BJ (cell line): ENCODE measurements at regions not wholly inside any gene's neighbourhood (a gene's known extent, or its start where the extent isn't known, plus 50 kb on each side); places are given as distances from the start of the nearest gene placed in this dataset.

Experiments
- CTCF ChIA-PET: fragments of 350-600 bp; formaldehyde crosslinking; extraction: SDS; loops from one replicate; lab custom pipeline; 2021; ENCODE audit warnings: antibody characterized with exemption, inconsistent platforms; lab: Yijun Ruan, JAX
- POLR2A ChIA-PET: fragments of 300-600 bp; sonication (Branson Sonifier 250); formaldehyde crosslinking; extraction: SDS; loops from one replicate; lab custom pipeline; 2021; ENCODE audit warnings: antibody characterized with exemption; lab: Charles Lee
- DNase-seq: peaks from one replicate; pipeline ENCODE4 v3.0.0-alpha.2; 2011; ENCODE audit warnings: low read depth
- H3K27me3 ChIP-seq: 2 replicates; pipeline ENCODE4 v1.6.0; 2011; ENCODE audit warnings: low read length; ENCODE audit not compliant: control insufficient read depth, insufficient read depth
- H3K36me3 ChIP-seq: 2 replicates; pipeline ENCODE4 v1.5.1; 2011; ENCODE audit warnings: low read length; ENCODE audit not compliant: control insufficient read depth, insufficient read depth
- H3K4me3 ChIP-seq: 2 replicates; pipeline ENCODE4 v1.5.1; 2011; ENCODE audit warnings: low read depth, mild to moderate bottlenecking, control low read depth, low read length
- TF ChIP-seq, protein P1 (sequence below): IDR thresholded peaks from 2 replicates; pipeline ENCODE4 v1.5.1; 2011; ENCODE audit warnings: low read depth, mild to moderate bottlenecking, control low read depth, inconsistent platforms, low read length, moderate library complexity; ENCODE audit not compliant: insufficient read depth

DNA sequence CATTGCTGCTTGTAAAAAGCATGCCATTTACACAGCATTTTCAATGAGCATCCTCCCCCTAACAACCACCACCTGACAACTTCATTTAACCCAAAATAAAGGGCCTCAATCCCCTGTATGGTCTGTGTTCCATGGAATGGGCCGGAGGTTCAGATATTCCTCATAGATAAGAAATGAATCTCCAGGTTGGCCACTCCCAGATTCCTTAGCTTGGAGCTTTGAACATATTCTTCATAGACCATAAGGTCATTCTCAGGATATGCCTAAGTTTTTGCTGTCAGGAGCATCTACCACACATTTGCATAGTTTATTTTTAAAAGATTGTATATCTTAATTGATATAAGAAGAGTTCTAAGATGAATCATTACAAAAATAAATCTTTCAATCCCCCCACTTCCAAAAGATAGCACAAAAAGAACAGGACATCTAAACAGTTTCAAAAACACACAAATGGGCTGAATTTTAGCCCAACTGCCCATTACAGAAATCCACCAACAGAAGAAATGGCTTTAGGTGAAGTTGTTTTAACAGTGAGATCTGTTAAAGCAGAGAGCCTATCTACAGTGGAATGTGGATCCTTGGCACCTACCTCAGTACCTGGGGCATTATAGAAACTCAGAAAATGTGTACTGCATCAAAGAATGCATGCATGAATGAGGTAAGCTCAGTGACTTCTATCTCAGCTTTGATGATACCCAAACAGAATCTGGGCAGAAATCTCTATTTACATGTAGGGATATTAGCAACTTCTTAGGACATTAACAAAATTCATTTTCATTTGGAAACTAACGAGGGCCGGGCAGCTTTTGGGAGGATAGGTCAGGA, 179.8 kb downstream of the SEC61B start:
- TF ChIP-seq, protein P1, sequence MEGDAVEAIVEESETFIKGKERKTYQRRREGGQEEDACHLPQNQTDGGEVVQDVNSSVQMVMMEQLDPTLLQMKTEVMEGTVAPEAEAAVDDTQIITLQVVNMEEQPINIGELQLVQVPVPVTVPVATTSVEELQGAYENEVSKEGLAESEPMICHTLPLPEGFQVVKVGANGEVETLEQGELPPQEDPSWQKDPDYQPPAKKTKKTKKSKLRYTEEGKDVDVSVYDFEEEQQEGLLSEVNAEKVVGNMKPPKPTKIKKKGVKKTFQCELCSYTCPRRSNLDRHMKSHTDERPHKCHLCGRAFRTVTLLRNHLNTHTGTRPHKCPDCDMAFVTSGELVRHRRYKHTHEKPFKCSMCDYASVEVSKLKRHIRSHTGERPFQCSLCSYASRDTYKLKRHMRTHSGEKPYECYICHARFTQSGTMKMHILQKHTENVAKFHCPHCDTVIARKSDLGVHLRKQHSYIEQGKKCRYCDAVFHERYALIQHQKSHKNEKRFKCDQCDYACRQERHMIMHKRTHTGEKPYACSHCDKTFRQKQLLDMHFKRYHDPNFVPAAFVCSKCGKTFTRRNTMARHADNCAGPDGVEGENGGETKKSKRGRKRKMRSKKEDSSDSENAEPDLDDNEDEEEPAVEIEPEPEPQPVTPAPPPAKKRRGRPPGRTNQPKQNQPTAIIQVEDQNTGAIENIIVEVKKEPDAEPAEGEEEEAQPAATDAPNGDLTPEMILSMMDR = no peak
- DNase-seq = no peak
- H3K4me3 ChIP-seq = no peak overlapping the region
- CTCF ChIA-PET = no interaction called here
- no peaks in the 10 kb centered on the region for H3K36me3 ChIP-seq
- POLR2A ChIA-PET = no interaction called here
- no peaks in the 10 kb centered on the region for H3K27me3 ChIP-seq

DNA sequence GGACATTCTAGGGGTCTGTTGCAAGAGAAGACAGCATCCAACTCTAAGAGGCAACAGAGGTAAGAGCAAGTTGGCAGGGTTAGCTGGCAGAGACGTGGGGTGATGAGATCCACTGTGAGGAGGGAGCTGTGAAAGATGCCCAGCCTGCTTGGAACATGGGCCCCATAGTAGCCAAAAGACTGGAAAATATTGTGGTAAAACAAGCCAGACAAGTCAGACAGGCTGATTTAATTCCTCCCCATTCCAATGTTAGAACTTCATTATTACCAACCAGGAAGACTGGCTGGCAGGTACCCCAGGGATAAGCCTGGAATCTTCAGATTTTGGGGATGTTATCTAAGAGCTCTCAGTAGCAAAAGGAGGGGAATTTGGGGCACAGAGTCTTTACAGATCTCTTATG, 181.3 kb downstream of the SEC61B start:
- H3K27me3 ChIP-seq = no peaks in the 10 kb centered on the region
- ChIA-PET POLR2A (no interaction called here), CTCF (no interaction called here)
- TF ChIP-seq, protein P1 = no peak
- H3K4me3 ChIP-seq = no peak overlapping the region
- no peak for DNase-seq
- no peaks in the 10 kb centered on the region for H3K36me3 ChIP-seq

GRCh38 chr9:99405359-99405758, 183.3 kb downstream of the SEC61B start:
- H3K36me3 ChIP-seq = no peaks in the 10 kb centered on the region
- no peaks in the 10 kb centered on the region for H3K27me3 ChIP-seq
- POLR2A ChIA-PET = no interaction called here
- no peak overlapping the region for H3K4me3 ChIP-seq
- TF ChIP-seq, protein P1 = no peak
- no peak for DNase-seq
- CTCF ChIA-PET = interaction anchor here (0.6 kb wide), 1 partner anchor 10 kb away, joined by 3 read pairs; no protein-coding TSS in a partner anchor

- CTCF ChIA-PET = interaction anchor here (1.1 kb wide), 1 partner anchor 17 kb away, joined by 3 read pairs; no protein-coding TSS in a partner anchor
- no peak for DNase-seq
- Histone ChIP-seq H3K27me3 (no peaks in the 10 kb centered on the region), H3K36me3 (no peaks in the 10 kb centered on the region), H3K4me3 (no peak overlapping the region)
- POLR2A ChIA-PET = no interaction called here
- TF ChIP-seq, protein P1 = no peak
Observed at GRCh38 chr9:99406939-99407338, 184.9 kb downstream of the SEC61B start.

GRCh38 chr9:99411068-99411467, 189.0 kb downstream of the SEC61B start:
- H3K27me3 ChIP-seq = no peaks in the 10 kb centered on the region
- TF ChIP-seq, protein P1 = no peak
- no peak overlapping the region for H3K4me3 ChIP-seq
- no peak for DNase-seq
- POLR2A ChIA-PET = no interaction called here
- CTCF ChIA-PET = no interaction called here
- no peaks in the 10 kb centered on the region for H3K36me3 ChIP-seq
